NB4 (cell line): ENCODE measurements at regions not wholly inside any gene's neighbourhood (a gene's known extent, or its start where the extent isn't known, plus 50 kb on each side); places are given as distances from the start of the nearest gene placed in this dataset.

Source experiments
- CTCF ChIP-seq: IDR thresholded peaks from one replicate; pipeline ENCODE4 v1.5.1; 2012; ENCODE audit warnings: low read depth, low read length
- MYC ChIP-seq: IDR thresholded peaks from 2 replicates; pipeline ENCODE4 v1.6.1; 2011; ENCODE audit warnings: low read depth, low read length
- POLR2A ChIP-seq: IDR thresholded peaks from 2 replicates; pipeline ENCODE4 v1.6.1; 2011; ENCODE audit warnings: mild to moderate bottlenecking; ENCODE audit not compliant: insufficient read length; ENCODE audit errors: extremely low read depth

- TF ChIP-seq CTCF (no peak), MYC (no peak), POLR2A (no peak)
These were observed 177.7 kb downstream of the RBM46 start for GRCh38 chr4:154958621-154959358.
